ENCODE measurements at regions not wholly inside any gene's neighbourhood (a gene's known extent, or its start where the extent isn't known, plus 50 kb on each side); places are given as distances from the start of the nearest gene placed in this dataset.
A peak's percentile ranks its signal among the peaks of the same experiment; 100 is the strongest.

GRCh38 chr13:105410602-105411001 is 1124.9 kb downstream of the EFNB2 start:
- peak; percentile 15 to 67 (median 64) for DNase-seq
- Histone ChIP-seq H3K9me3 (replicated peaks in 1 of 3) (no peaks in the 10 kb centered on the region), H3K4me1 (replicated peaks in 1 of 2) (no peaks in the 10 kb centered on the region), H3K27ac (no peak overlapping the region), H3K4me3 (no peak overlapping the region), H3K27me3 (no peaks in the 10 kb centered on the region), H3K36me3 (replicated peaks in 1 of 2) (no peaks in the 10 kb centered on the region)
- peak; percentile 22 to 56 (median 41) for TF ChIP-seq CTCF (IDR thresholded peaks at IDR 0.05)
- TF ChIP-seq POLR2A (IDR thresholded peaks at IDR 0.05), result no peak
- 35 to 55% (median 37%) methylated on average over 11 of the region's 11 CpGs for WGBS, 4 donors
- intact Hi-C loops (cut with DNase I), result no loop called here

GRCh38 chr13:105406551-105406950 is 1128.9 kb downstream of the EFNB2 start:
- H3K4me3 ChIP-seq, result no peak overlapping the region
- H3K9me3 ChIP-seq (replicated peaks in 1 of 3), result no peaks in the 10 kb centered on the region
- H3K4me1 ChIP-seq (replicated peaks in 1 of 2), result no peaks in the 10 kb centered on the region
- H3K36me3 ChIP-seq (replicated peaks in 1 of 2), result no peaks in the 10 kb centered on the region
- no peaks in the 10 kb centered on the region for H3K27me3 ChIP-seq
- TF ChIP-seq CTCF (IDR thresholded peaks at IDR 0.05) (no peak), POLR2A (IDR thresholded peaks at IDR 0.05) (no peak)
- intact Hi-C loops (cut with DNase I), result no loop called here
- WGBS, 4 donors, result 72 to 79% (median 75%) methylated on average over 3 of the region's 3 CpGs
- H3K27ac ChIP-seq, result no peak overlapping the region
- DNase-seq, result no peak

GRCh38 chr13:105403086-105403485 is 1132.4 kb downstream of the EFNB2 start:
- Histone ChIP-seq H3K27ac (no peak overlapping the region), H3K4me1 (replicated peaks in 1 of 2) (no peaks in the 10 kb centered on the region), H3K4me3 (no peak overlapping the region), H3K36me3 (replicated peaks in 1 of 2) (no peaks in the 10 kb centered on the region), H3K27me3 (no peaks in the 10 kb centered on the region), H3K9me3 (replicated peaks in 1 of 3) (no peaks in the 10 kb centered on the region)
- TF ChIP-seq CTCF (IDR thresholded peaks at IDR 0.05) (no peak), POLR2A (IDR thresholded peaks at IDR 0.05) (no peak)
- intact Hi-C loops (cut with DNase I), result no loop called here
- no peak for DNase-seq

GRCh38 chr13:105395041-105395440 is 1140.4 kb downstream of the EFNB2 start:
- WGBS, 4 donors, result 44 to 61% (median 55%) methylated on average over 1 of the region's 1 CpG
- intact Hi-C loops (cut with DNase I), result no loop called here
- H3K4me1 ChIP-seq (replicated peaks in 1 of 2), result no peaks in the 10 kb centered on the region
- no peak overlapping the region for H3K4me3 ChIP-seq
- H3K36me3 ChIP-seq (replicated peaks in 1 of 2), result no peaks in the 10 kb centered on the region
- TF ChIP-seq CTCF (IDR thresholded peaks at IDR 0.05) (no peak), POLR2A (IDR thresholded peaks at IDR 0.05) (no peak)
- no peaks in the 10 kb centered on the region for H3K27me3 ChIP-seq
- H3K9me3 ChIP-seq (replicated peaks in 1 of 3), result no peaks in the 10 kb centered on the region
- no peak overlapping the region for H3K27ac ChIP-seq
- DNase-seq, result no peak
